ENCODE measurements at regions not wholly inside any gene's neighbourhood (a gene's known extent, or its start where the extent isn't known, plus 50 kb on each side); places are given as distances from the start of the nearest gene placed in this dataset.

- TF ChIP-seq POLR2A (IDR thresholded peaks at IDR 0.05; ENCODE audit: low read length) (no peak), GATA1 (IDR thresholded peaks at IDR 0.05; ENCODE audit: low read depth, low read length) (no peak)
These were observed 89.3 kb upstream of the CYLC1 start for GRCh38 chrX:83771664-83772063.

All from erythroblast (primary cell).